ENCODE measurements at regions not wholly inside any gene's neighbourhood (a gene's known extent, or its start where the extent isn't known, plus 50 kb on each side); places are given as distances from the start of the nearest gene placed in this dataset.

DNA sequence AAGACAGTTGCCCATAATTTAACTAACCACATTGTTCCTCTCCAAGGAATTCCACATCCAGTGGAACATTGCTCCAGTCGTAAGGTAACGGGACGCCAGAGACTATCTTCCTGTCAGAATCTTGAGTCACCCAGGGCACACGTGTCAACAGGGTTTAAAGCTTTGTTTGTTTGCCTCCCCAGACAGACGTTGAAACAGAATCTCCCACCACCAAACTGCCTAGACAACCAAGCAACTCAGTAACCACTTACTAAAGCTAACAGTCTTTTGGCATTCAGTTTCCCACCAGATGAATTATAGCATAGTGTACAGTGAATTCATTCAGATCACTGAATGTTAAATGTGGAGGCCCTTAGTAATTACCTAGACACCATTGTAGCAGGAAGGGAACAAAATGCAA lies 439.5 kb downstream of the PLPP3 start:
- DNase-seq (ENCODE audit: low read depth in 2 of 2): peak in 1 of 2 donors; percentile 50
- H3K4me2 ChIP-seq (ENCODE audit: extremely low read depth, insufficient read depth, low read length): no peak overlapping the region
- H3K9ac ChIP-seq (ENCODE audit: insufficient read depth, low read length): no peak overlapping the region
- no peaks in the 10 kb centered on the region for H3K9me3 ChIP-seq (ENCODE audit: control insufficient read depth, insufficient read depth, low read depth, low read length)
- H3K4me1 ChIP-seq (ENCODE audit: control insufficient read depth, extremely low read depth, insufficient read depth, low read length): no peaks in the 10 kb centered on the region
- H3K36me3 ChIP-seq (ENCODE audit: control insufficient read depth, insufficient read depth, low read length): no peaks in the 10 kb centered on the region
- TF ChIP-seq CTCF (conservative IDR thresholded peaks at IDR 0.05 in 1 of 2, IDR thresholded peaks at IDR 0.05 in 1 of 2; ENCODE audit: low read depth in 1 of 2, low read length in 2 of 2) (no peak), EZH2 (IDR thresholded peaks at IDR 0.05; ENCODE audit: low read length, missing control alignments) (no peak)
- no peak overlapping the region for H3K4me3 ChIP-seq (replicated peaks in 1 of 4; ENCODE audit: control extremely low read depth in 1 of 4, insufficient read depth in 1 of 4, low read depth in 3 of 4, low read length in 4 of 4)
- no peak overlapping the region for H3K27ac ChIP-seq (ENCODE audit: insufficient read depth, low read length)
- H3K79me2 ChIP-seq (ENCODE audit: control insufficient read depth, insufficient read depth, low read length): no peaks in the 10 kb centered on the region
- no peaks in the 10 kb centered on the region for H3K27me3 ChIP-seq (ENCODE audit: control insufficient read depth, insufficient read depth, low read length)
- H2AFZ ChIP-seq (ENCODE audit: low read length): no peak overlapping the region
- H4K20me1 ChIP-seq (ENCODE audit: control insufficient read depth, extremely low read depth, insufficient read depth, low read length): no peaks in the 10 kb centered on the region

GRCh38 chr1:56137521-56138505 lies 441.6 kb downstream of the PLPP3 start:
- Histone ChIP-seq H3K27me3 (ENCODE audit: control insufficient read depth, insufficient read depth, low read length) (no peaks in the 10 kb centered on the region), H3K79me2 (ENCODE audit: control insufficient read depth, insufficient read depth, low read length) (no peaks in the 10 kb centered on the region), H3K9me3 (ENCODE audit: control insufficient read depth, insufficient read depth, low read depth, low read length) (no peaks in the 10 kb centered on the region), H4K20me1 (ENCODE audit: control insufficient read depth, extremely low read depth, insufficient read depth, low read length) (no peaks in the 10 kb centered on the region), H2AFZ (ENCODE audit: low read length) (no peak overlapping the region), H3K36me3 (ENCODE audit: control insufficient read depth, insufficient read depth, low read length) (no peaks in the 10 kb centered on the region), H3K4me1 (ENCODE audit: control insufficient read depth, extremely low read depth, insufficient read depth, low read length) (no peaks in the 10 kb centered on the region), H3K9ac (ENCODE audit: insufficient read depth, low read length) (no peak overlapping the region), H3K4me2 (ENCODE audit: extremely low read depth, insufficient read depth, low read length) (peak overlapping the region; percentile 8), H3K4me3 (replicated peaks in 1 of 4; ENCODE audit: control extremely low read depth in 1 of 4, insufficient read depth in 1 of 4, low read depth in 3 of 4, low read length in 4 of 4) (no peak overlapping the region), H3K27ac (ENCODE audit: insufficient read depth, low read length) (no peak overlapping the region)
- DNase-seq (ENCODE audit: low read depth in 2 of 2): peak; percentile 55 to 64
- no peak for TF ChIP-seq EZH2 (IDR thresholded peaks at IDR 0.05; ENCODE audit: low read length, missing control alignments)
- no peak for TF ChIP-seq CTCF (conservative IDR thresholded peaks at IDR 0.05 in 1 of 2, IDR thresholded peaks at IDR 0.05 in 1 of 2; ENCODE audit: low read depth in 1 of 2, low read length in 2 of 2)

DNA sequence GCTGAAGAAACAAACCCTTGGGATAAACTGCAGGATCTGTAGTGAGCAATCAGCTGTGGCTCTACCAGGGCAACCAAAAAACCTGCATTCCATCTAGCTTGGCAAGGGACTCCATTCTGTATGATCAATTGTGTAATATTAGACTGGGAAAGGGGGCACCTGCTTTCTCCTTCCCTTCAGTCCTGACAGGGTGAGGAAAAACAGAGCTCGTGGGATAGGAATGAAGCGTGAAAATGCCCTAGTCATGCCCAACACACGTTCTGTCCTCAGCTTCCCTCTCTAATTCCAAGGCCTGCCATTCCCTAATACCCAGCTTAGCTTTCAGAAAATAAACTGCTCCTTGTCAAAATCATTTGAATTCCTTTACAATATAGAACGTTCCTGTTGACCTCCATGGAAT lies 442.3 kb downstream of the PLPP3 start:
- H3K36me3 ChIP-seq (ENCODE audit: control insufficient read depth, insufficient read depth, low read length): no peaks in the 10 kb centered on the region
- H3K9me3 ChIP-seq (ENCODE audit: control insufficient read depth, insufficient read depth, low read depth, low read length): no peaks in the 10 kb centered on the region
- DNase-seq (ENCODE audit: low read depth in 2 of 2): peak in 1 of 2 donors; percentile 13
- no peak overlapping the region for H3K27ac ChIP-seq (ENCODE audit: insufficient read depth, low read length)
- no peaks in the 10 kb centered on the region for H4K20me1 ChIP-seq (ENCODE audit: control insufficient read depth, extremely low read depth, insufficient read depth, low read length)
- no peak overlapping the region for H3K4me3 ChIP-seq (replicated peaks in 1 of 4; ENCODE audit: control extremely low read depth in 1 of 4, insufficient read depth in 1 of 4, low read depth in 3 of 4, low read length in 4 of 4)
- H3K4me1 ChIP-seq (ENCODE audit: control insufficient read depth, extremely low read depth, insufficient read depth, low read length): no peaks in the 10 kb centered on the region
- H3K27me3 ChIP-seq (ENCODE audit: control insufficient read depth, insufficient read depth, low read length): no peaks in the 10 kb centered on the region
- TF ChIP-seq CTCF (conservative IDR thresholded peaks at IDR 0.05 in 1 of 2, IDR thresholded peaks at IDR 0.05 in 1 of 2; ENCODE audit: low read depth in 1 of 2, low read length in 2 of 2) (no peak), EZH2 (IDR thresholded peaks at IDR 0.05; ENCODE audit: low read length, missing control alignments) (no peak)
- no peak overlapping the region for H3K9ac ChIP-seq (ENCODE audit: insufficient read depth, low read length)
- no peaks in the 10 kb centered on the region for H3K79me2 ChIP-seq (ENCODE audit: control insufficient read depth, insufficient read depth, low read length)
- no peak overlapping the region for H2AFZ ChIP-seq (ENCODE audit: low read length)
- no peak overlapping the region for H3K4me2 ChIP-seq (ENCODE audit: extremely low read depth, insufficient read depth, low read length)
